ENCODE measurements at regions not wholly inside any gene's neighbourhood (a gene's known extent, or its start where the extent isn't known, plus 50 kb on each side); places are given as distances from the start of the nearest gene placed in this dataset.

DNA sequence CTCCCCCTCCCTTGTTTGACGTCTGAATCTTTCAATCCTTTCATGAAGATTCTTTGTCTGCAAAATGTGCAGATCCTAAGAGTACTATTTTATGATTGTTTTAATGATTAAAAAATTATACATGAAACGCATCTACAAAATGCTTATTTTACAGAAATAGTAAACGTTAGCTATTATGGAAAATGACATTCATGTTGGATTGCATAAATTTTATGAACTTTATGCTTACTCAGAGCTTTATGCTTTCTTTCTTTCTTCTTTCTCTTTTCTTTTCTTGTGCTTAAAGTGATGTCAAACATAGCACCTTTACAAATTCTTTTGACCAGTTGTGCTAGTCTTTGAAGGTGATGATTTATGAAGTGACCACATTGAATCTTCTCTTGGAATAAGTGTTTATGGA lies 805.4 kb downstream of the ADCYAP1 start:
- TF ChIP-seq, protein P1, sequence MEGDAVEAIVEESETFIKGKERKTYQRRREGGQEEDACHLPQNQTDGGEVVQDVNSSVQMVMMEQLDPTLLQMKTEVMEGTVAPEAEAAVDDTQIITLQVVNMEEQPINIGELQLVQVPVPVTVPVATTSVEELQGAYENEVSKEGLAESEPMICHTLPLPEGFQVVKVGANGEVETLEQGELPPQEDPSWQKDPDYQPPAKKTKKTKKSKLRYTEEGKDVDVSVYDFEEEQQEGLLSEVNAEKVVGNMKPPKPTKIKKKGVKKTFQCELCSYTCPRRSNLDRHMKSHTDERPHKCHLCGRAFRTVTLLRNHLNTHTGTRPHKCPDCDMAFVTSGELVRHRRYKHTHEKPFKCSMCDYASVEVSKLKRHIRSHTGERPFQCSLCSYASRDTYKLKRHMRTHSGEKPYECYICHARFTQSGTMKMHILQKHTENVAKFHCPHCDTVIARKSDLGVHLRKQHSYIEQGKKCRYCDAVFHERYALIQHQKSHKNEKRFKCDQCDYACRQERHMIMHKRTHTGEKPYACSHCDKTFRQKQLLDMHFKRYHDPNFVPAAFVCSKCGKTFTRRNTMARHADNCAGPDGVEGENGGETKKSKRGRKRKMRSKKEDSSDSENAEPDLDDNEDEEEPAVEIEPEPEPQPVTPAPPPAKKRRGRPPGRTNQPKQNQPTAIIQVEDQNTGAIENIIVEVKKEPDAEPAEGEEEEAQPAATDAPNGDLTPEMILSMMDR (IDR thresholded peaks at IDR 0.05), result no peak
- TF ChIP-seq POLR2A (IDR thresholded peaks at IDR 0.05), result no peak

Measured in right lobe of liver (tissue), 4 donors.